Spleen (tissue), 11 donors: ENCODE measurements at regions not wholly inside any gene's neighbourhood (a gene's known extent, or its start where the extent isn't known, plus 50 kb on each side); places are given as distances from the start of the nearest gene placed in this dataset.

ENCODE experiments used
- DNase-seq: peaks from one replicate; pipeline ENCODE4 v3.0.0-alpha.2; 2020
- H3K27ac ChIP-seq, 8 donors: fragments of 200-600 bp; sonication (generic) in 7 of 8; 1 replicate in 4 of 8; 2 replicates in 4 of 8; pipeline versions ENCODE4 v1.5.0 to v1.8.0; 2016 to 2021; ENCODE audit warnings: inconsistent platforms in 4 of 8, mild to moderate bottlenecking in 4 of 8, moderate library complexity in 1 of 8
- H3K27me3 ChIP-seq, 7 donors: fragments of 200-600 bp; sonication (generic) in 6 of 7; replicated peaks in 1 of 7; 1 replicate in 4 of 7; 2 replicates in 3 of 7; pipeline versions ENCODE4 v1.5.0 to v1.8.0; 2016 to 2021; ENCODE audit warnings: inconsistent platforms in 3 of 7, mild to moderate bottlenecking in 1 of 7
- H3K36me3 ChIP-seq, 6 donors: fragments of 200-600 bp; sonication (generic) in 5 of 6; 1 replicate in 4 of 6; 2 replicates in 2 of 6; pipeline versions ENCODE4 v1.5.0 to v1.8.0; 2016 to 2021; ENCODE audit warnings: inconsistent platforms in 2 of 6
- H3K4me1 ChIP-seq, 6 donors: fragments of 200-600 bp; sonication (generic) in 5 of 6; 1 replicate in 3 of 6; 2 replicates in 3 of 6; pipeline versions ENCODE4 v1.5.0 to v1.8.0; 2016 to 2021; ENCODE audit warnings: inconsistent platforms in 3 of 6
- H3K4me3 ChIP-seq, 8 donors: fragments of 200-600 bp; sonication (generic) in 7 of 8; 1 replicate in 4 of 8; 2 replicates in 4 of 8; pipeline versions ENCODE4 v1.5.0 to v1.8.0; 2016 to 2021; ENCODE audit warnings: inconsistent platforms in 4 of 8, mild to moderate bottlenecking in 4 of 8, moderate library complexity in 2 of 8
- H3K9me3 ChIP-seq, 8 donors: fragments of 200-600 bp; sonication (generic) in 7 of 8; 1 replicate in 4 of 8; 2 replicates in 4 of 8; pipeline versions ENCODE4 v1.5.0 to v1.8.0; 2016 to 2021; ENCODE audit warnings: inconsistent platforms in 4 of 8
- CTCF ChIP-seq, 11 experiments: fragments of 200-600 bp in 7 of 11; fragments of 450-650 bp in 4 of 11; sonication (generic) in 4 of 11; IDR thresholded peaks in 8 of 11; conservative IDR thresholded peaks in 3 of 11; 1 replicate in 7 of 11; 2 replicates in 4 of 11; pipeline versions ENCODE4 v1.4.0 to v1.8.0; 2016 to 2021; ENCODE audit warnings: antibody characterized with exemption in 11 of 11, inconsistent platforms in 4 of 11, mild to moderate bottlenecking in 1 of 11
- POLR2A ChIP-seq, 3 donors: fragments of 450-650 bp; IDR thresholded peaks; one replicate each; pipeline ENCODE4 v1.5.1; 2017; ENCODE audit warnings: antibody characterized with exemption in 3 of 3, mild to moderate bottlenecking in 1 of 3
- POLR2AphosphoS5 ChIP-seq, 3 donors: sonication (generic); formaldehyde crosslinking; IDR thresholded peaks; one replicate each; pipeline ENCODE4 v1.5.1; 2017; ENCODE audit warnings: antibody characterized with exemption in 3 of 3
- WGBS, 5 donors: extraction: QIAGEN DNeasy Blood & Tissue Kit in 3 of 5; methylation state at CpG; one replicate each; pipeline versions ENCODE4 v1.1.5 to v1.1.7; 2013 to 2018; 5-methylcytosine and 5-hydroxymethylcytosine counted together
- intact Hi-C: fragments of 100-400 bp; cut with DNase I; formaldehyde crosslinking; loops from one replicate; pipeline ENCODE4 v1.15.0; 2023; ENCODE audit warnings: low total_unique reads
- donor health status: healthy with polysubstance abuse.
- donor health status: DM: no; HTN: no; CAD: no; lungs with moderate emphysema.
- donor health status: DM: no; HTN: no; CAD: no.
- donor health status: Bipolar disorder and iron deficiency.
- donor health status: healthy.
- donor health status: DM: no; HTN: no; CAD: no.
- donor health status: DM: yes; HTN: yes; CAD: no.

GRCh38 chr21:34204481-34205439 is 131.4 kb downstream of the MRPS6 start:
- DNase-seq = no peak
- Histone ChIP-seq H3K9me3 (peaks cover 0 to 1% (median 0%) of the 10 kb centered on the region in 8 donors), H3K27me3 (peaks cover 0 to 11% (median 0%) of the 10 kb centered on the region in 7 donors), H3K4me1 (peaks cover 4 to 69% (median 30%) of the 10 kb centered on the region in 6 donors), H3K4me3 (no peak overlapping the region), H3K27ac (peak overlapping the region in 1 of 8 donors; percentile 15), H3K36me3 (no peaks in the 10 kb centered on the region)
- intact Hi-C loops = no loop called here
- no peak for TF ChIP-seq CTCF (IDR thresholded peaks at IDR 0.05 in 8 of 11, conservative IDR thresholded peaks at IDR 0.05 in 3 of 11)
- no peak for TF ChIP-seq POLR2A (IDR thresholded peaks at IDR 0.05)
- TF ChIP-seq POLR2AphosphoS5 (IDR thresholded peaks at IDR 0.05) = no peak
- 80 to 89% (median 87%) methylated on average over 12 to 13 of the region's 13 CpGs for WGBS, 5 donors

- Histone ChIP-seq H3K36me3 (no peaks in the 10 kb centered on the region), H3K27ac (peak overlapping the region in 3 of 8 donors; percentile 27 to 38 (median 37)), H3K4me3 (no peak overlapping the region), H3K27me3 (peaks cover 0 to 11% (median 0%) of the 10 kb centered on the region in 7 donors), H3K9me3 (peaks cover 0 to 6% (median 0%) of the 10 kb centered on the region in 8 donors), H3K4me1 (peaks cover 4 to 57% (median 22%) of the 10 kb centered on the region in 6 donors)
- DNase-seq = no peak
- 69 to 71% (median 71%) methylated on average over 2 of the region's 2 CpGs for WGBS, 5 donors
- intact Hi-C loops = no loop called here
- no peak for TF ChIP-seq POLR2AphosphoS5 (IDR thresholded peaks at IDR 0.05)
- no peak for TF ChIP-seq CTCF (IDR thresholded peaks at IDR 0.05 in 8 of 11, conservative IDR thresholded peaks at IDR 0.05 in 3 of 11)
- TF ChIP-seq POLR2A (IDR thresholded peaks at IDR 0.05) = no peak
Measured at GRCh38 chr21:34205811-34206571, 132.6 kb downstream of the MRPS6 start.

GRCh38 chr21:34213959-34214358 is 140.6 kb downstream of the MRPS6 start:
- no peaks in the 10 kb centered on the region for H3K27me3 ChIP-seq
- DNase-seq = no peak
- no peak for TF ChIP-seq CTCF (IDR thresholded peaks at IDR 0.05 in 8 of 11, conservative IDR thresholded peaks at IDR 0.05 in 3 of 11)
- no peak for TF ChIP-seq POLR2AphosphoS5 (IDR thresholded peaks at IDR 0.05)
- TF ChIP-seq POLR2A (IDR thresholded peaks at IDR 0.05) = no peak
- intact Hi-C loops = no loop called here
- no peaks in the 10 kb centered on the region for H3K36me3 ChIP-seq
- H3K4me3 ChIP-seq = no peak overlapping the region
- no peak overlapping the region for H3K27ac ChIP-seq
- no peaks in the 10 kb centered on the region for H3K4me1 ChIP-seq
- H3K9me3 ChIP-seq = peaks cover 0 to 19% (median 8%) of the 10 kb centered on the region in 8 donors

- intact Hi-C loops = no loop called here
- Histone ChIP-seq H3K27me3 (no peaks in the 10 kb centered on the region), H3K36me3 (no peaks in the 10 kb centered on the region), H3K4me1 (no peaks in the 10 kb centered on the region), H3K9me3 (peaks cover 0 to 19% (median 8%) of the 10 kb centered on the region in 8 donors), H3K4me3 (no peak overlapping the region), H3K27ac (no peak overlapping the region)
- TF ChIP-seq POLR2AphosphoS5 (IDR thresholded peaks at IDR 0.05) = no peak
- TF ChIP-seq POLR2A (IDR thresholded peaks at IDR 0.05) = no peak
- TF ChIP-seq CTCF (IDR thresholded peaks at IDR 0.05 in 8 of 11, conservative IDR thresholded peaks at IDR 0.05 in 3 of 11) = no peak
- WGBS, 5 donors = 70 to 85% (median 83%) methylated on average over 4 of the region's 4 CpGs
- DNase-seq = no peak
Measured at GRCh38 chr21:34215501-34215900, 142.1 kb downstream of the MRPS6 start.
